ENCODE measurements at regions not wholly inside any gene's neighbourhood (a gene's known extent, or its start where the extent isn't known, plus 50 kb on each side); places are given as distances from the start of the nearest gene placed in this dataset.

DNA sequence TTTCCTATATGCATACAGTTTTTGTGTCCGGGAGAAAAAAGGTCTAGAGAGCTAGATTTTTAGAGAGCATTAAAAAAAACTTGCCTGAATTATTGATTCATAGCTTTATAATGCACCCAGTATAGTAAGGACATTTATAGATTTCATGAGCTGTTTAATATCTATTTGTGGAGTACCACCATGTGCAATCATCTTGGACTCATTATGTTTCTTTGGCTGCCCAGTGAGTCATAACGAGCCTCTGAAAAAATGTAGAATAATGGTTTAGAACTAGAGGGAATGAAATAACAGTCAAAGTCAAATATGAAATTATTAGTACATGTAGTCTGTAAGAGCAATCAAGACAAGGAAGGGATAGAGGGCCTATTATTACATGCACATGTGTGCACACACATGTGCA lies 350.0 kb downstream of the CD83 start:
- TF ChIP-seq, protein P1, sequence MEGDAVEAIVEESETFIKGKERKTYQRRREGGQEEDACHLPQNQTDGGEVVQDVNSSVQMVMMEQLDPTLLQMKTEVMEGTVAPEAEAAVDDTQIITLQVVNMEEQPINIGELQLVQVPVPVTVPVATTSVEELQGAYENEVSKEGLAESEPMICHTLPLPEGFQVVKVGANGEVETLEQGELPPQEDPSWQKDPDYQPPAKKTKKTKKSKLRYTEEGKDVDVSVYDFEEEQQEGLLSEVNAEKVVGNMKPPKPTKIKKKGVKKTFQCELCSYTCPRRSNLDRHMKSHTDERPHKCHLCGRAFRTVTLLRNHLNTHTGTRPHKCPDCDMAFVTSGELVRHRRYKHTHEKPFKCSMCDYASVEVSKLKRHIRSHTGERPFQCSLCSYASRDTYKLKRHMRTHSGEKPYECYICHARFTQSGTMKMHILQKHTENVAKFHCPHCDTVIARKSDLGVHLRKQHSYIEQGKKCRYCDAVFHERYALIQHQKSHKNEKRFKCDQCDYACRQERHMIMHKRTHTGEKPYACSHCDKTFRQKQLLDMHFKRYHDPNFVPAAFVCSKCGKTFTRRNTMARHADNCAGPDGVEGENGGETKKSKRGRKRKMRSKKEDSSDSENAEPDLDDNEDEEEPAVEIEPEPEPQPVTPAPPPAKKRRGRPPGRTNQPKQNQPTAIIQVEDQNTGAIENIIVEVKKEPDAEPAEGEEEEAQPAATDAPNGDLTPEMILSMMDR (conservative IDR thresholded peaks at IDR 0.05; ENCODE audit: control insufficient read depth, insufficient read depth, low read depth, low read length) = no peak

DNA sequence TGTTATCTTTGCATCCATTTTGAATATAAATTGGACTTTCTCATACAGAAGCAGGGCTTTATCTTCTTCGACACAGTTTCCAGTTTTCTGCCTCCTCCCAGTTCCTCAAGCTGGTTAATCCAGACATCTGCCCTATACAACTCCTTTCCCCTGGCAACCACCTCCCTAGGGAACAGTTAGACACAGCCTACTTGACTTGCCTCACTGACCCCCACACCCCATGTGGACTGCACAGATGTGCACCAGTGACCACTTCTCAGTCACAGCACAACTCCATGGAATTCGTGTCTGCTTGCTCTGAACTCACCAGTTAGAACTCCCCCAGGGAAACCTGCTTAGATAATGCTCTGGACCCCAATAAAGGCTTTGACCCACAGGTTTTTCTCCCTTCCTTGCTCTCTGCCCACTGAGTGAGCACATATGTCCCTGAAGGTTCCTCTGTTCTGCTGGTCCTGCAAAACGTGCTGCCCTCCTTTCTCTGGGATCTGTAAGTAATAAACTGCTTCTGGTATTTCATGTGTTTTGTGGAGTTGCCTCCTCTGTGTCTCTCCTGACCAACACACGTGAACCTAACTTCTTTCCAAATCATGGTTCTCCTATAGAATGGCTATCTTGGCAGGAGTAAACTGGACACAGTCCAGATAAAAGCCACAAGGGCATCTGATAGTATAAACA lies 351.2 kb downstream of the CD83 start:
- DNase-seq (ENCODE audit: low read depth) = peak; percentile 31
- TF ChIP-seq, protein P1 (conservative IDR thresholded peaks at IDR 0.05; ENCODE audit: control insufficient read depth, insufficient read depth, low read depth, low read length) = no peak
- no peak overlapping the region for H3K4me3 ChIP-seq (ENCODE audit: control insufficient read depth, low read depth, low read length)

More for the DNA sequence above, 350.0 kb downstream of the CD83 start:
- H3K4me3 ChIP-seq (ENCODE audit: control insufficient read depth, low read depth, low read length) = no peak overlapping the region
- peak; percentile 67 for DNase-seq (ENCODE audit: low read depth)

DNA sequence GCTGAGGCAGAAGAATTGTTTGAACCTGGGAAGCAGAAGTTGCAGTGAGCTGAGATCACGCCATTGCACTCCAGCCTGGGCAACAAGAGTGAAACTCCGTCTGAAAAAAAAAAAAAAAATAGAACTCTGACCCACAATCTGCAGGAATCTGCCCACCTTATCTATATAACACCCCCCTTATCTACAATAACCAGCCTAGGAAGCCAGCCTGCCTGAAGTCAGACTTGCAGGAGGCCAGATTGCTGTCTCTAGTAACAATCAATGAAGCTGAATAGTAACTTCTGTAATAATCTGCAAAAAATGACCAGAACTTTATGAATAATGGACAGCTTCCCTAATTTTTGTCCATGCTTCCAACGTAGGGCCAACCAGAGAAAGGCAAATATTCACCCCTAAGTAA lies 352.5 kb downstream of the CD83 start:
- no peak for DNase-seq (ENCODE audit: low read depth)
- TF ChIP-seq, protein P1 (conservative IDR thresholded peaks at IDR 0.05; ENCODE audit: control insufficient read depth, insufficient read depth, low read depth, low read length) = no peak
- H3K4me3 ChIP-seq (ENCODE audit: control insufficient read depth, low read depth, low read length) = no peak overlapping the region

DNA sequence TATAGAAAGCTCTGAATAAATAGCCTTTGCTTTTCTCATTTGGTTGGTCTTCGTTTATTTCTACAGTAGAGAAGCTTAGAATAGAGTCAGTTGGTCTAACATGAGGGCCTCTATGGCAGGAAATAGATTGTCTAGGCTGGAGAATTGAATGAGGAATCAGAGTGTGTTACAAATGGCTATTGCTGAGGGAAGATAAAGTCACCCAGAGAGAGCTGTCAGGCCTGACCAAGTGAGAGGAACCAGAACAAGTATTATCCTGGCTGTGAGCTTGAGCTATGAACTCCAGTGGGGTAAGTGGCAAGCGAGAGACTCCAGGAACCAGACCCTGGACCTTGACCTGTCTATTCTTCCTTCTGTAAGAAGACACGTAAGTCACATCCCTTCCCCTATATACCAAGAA lies 353.1 kb downstream of the CD83 start:
- no peak for DNase-seq (ENCODE audit: low read depth)
- TF ChIP-seq, protein P1 (conservative IDR thresholded peaks at IDR 0.05; ENCODE audit: control insufficient read depth, insufficient read depth, low read depth, low read length) = no peak
- H3K4me3 ChIP-seq (ENCODE audit: control insufficient read depth, low read depth, low read length) = no peak overlapping the region

DNA sequence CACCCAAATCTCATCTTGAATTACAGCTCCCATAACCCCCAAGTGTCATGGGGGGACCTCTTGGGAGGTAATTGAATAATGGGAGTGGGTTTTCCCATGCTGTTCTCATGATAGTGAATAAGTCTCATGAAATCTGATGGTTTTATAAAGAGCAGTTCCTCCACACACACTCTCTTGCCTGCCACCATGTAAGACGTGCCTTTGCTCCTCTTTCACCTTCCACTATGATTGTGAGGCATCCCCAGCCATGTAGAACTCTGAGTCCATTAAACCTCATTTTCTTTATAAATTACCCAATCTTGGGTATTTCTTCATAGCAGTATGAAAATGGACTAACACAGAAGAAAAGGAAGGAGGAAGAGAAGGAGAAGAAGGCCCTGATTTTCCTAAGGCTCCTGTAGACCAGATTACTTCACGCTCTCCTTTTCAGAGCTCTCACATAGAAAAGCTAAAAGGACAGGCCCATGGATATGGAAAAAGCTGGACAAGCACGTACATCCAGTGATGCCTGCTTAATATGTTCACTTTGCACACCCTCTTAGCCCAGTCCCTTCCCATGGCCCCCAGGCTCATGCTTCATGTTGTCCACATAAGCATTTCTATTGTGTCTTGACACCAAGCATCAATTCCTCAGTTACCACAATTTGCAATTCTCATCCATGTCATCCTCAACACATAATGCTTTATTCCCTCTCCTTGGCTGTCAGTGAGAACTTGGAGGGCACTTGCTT lies 354.8 kb downstream of the CD83 start:
- no peak for DNase-seq (ENCODE audit: low read depth)
- no peak overlapping the region for H3K4me3 ChIP-seq (ENCODE audit: control insufficient read depth, low read depth, low read length)
- TF ChIP-seq, protein P1 (conservative IDR thresholded peaks at IDR 0.05; ENCODE audit: control insufficient read depth, insufficient read depth, low read depth, low read length) = no peak

DNA sequence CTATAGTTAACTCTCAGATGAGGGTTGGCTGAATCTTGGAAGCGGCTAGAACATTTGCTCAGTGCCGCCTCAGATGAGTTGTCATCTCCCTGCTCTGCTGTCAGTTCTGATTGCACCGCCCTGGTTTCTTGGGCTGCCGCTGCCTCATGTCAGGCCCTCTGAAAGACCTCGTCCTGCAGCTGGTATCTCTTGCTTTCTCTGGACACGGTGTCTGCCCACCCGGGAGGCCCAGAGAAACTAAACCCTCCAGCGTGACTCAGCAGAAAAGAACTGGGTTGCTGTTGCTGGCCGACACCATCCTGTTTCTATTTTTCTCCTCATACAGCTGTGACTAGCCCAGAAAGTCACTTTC lies 355.4 kb downstream of the CD83 start:
- no peak overlapping the region for H3K4me3 ChIP-seq (ENCODE audit: control insufficient read depth, low read depth, low read length)
- TF ChIP-seq, protein P1 (conservative IDR thresholded peaks at IDR 0.05; ENCODE audit: control insufficient read depth, insufficient read depth, low read depth, low read length) = no peak
- DNase-seq (ENCODE audit: low read depth) = no peak

All from fibroblast of mammary gland (primary cell).